Neural cell (in vitro differentiated cells): ENCODE measurements at regions not wholly inside any gene's neighbourhood (a gene's known extent, or its start where the extent isn't known, plus 50 kb on each side); places are given as distances from the start of the nearest gene placed in this dataset.

Source experiments
- H2AFZ ChIP-seq: fragments of 200-600, 300-800 bp; sonication (generic), shearing (Covaris generic); 2 replicates; pipeline ENCODE4 v1.6.0; 2014; ENCODE audit warnings: low read depth, mild to moderate bottlenecking, antibody characterized with exemption, low read length, moderate library complexity
- H3F3A ChIP-seq: fragments of 200-600 bp; shearing (Covaris generic); 2 replicates; pipeline ENCODE4 v1.6.1; 2016; ENCODE audit warnings: mild to moderate bottlenecking, moderate library complexity, mixed read lengths, antibody characterized with exemption, low read length; ENCODE audit not compliant: insufficient read depth, poor library complexity, severe bottlenecking
- H3K27ac ChIP-seq: fragments of 200-600, 300-800 bp; sonication (generic), shearing (Covaris generic); 2 replicates; pipeline ENCODE4 v1.5.1; 2014; ENCODE audit warnings: mild to moderate bottlenecking, low read length, moderate library complexity
- H3K27me3 ChIP-seq: fragments of 300-800, 200-600 bp; sonication (generic), shearing (Covaris generic); 2 replicates; pipeline ENCODE4 v1.6.0; 2014; ENCODE audit warnings: mild to moderate bottlenecking, low read depth, low read length, moderate library complexity; ENCODE audit not compliant: insufficient read depth
- H3K36me3 ChIP-seq: fragments of 300-800, 200-600 bp; sonication (generic), shearing (Covaris generic); 2 replicates; pipeline ENCODE4 v1.5.1; 2014; ENCODE audit warnings: mild to moderate bottlenecking, antibody characterized with exemption, low read length, moderate library complexity; ENCODE audit not compliant: insufficient read depth
- H3K4me2 ChIP-seq: fragments of 300-800, 200-600 bp; sonication (generic), shearing (Covaris generic); 2 replicates; pipeline ENCODE4 v1.6.0; 2014; ENCODE audit warnings: mild to moderate bottlenecking, low read length
- H3K4me3 ChIP-seq: fragments of 300-800, 200-600 bp; sonication (generic), shearing (Covaris generic); 2 replicates; pipeline ENCODE4 v1.5.1; 2014; ENCODE audit warnings: mild to moderate bottlenecking, low read length, moderate library complexity
- H3K79me2 ChIP-seq: fragments of 200-600 bp; shearing (Covaris generic); replicated peaks from 2 replicates; pipeline ENCODE4 v1.6.0; 2014; ENCODE audit warnings: mild to moderate bottlenecking, low read length, moderate library complexity; ENCODE audit not compliant: insufficient read depth
- H3K9ac ChIP-seq: fragments of 300-800, 200-600 bp; sonication (generic), shearing (Covaris generic); 2 replicates; pipeline ENCODE4 v1.6.1; 2016; ENCODE audit warnings: mild to moderate bottlenecking, low read length, mixed read lengths
- H3K9me2 ChIP-seq: fragments of 200-600 bp; shearing (Covaris generic); 2 replicates; pipeline ENCODE4 v1.6.1; 2016; ENCODE audit warnings: mild to moderate bottlenecking, low read length, mixed read lengths; ENCODE audit not compliant: insufficient read depth
- H3K9me3 ChIP-seq: fragments of 200-600, 300-800 bp; sonication (generic), shearing (Covaris generic); 2 replicates; pipeline ENCODE4 v1.6.1; 2016; ENCODE audit warnings: mild to moderate bottlenecking, mixed run types, low read length, moderate library complexity, mixed read lengths
- H4K20me1 ChIP-seq: fragments of 200-600 bp; shearing (Covaris generic); 2 replicates; pipeline ENCODE4 v1.6.1; 2016; ENCODE audit warnings: mild to moderate bottlenecking, mixed run types; ENCODE audit not compliant: insufficient read depth
- CTCF ChIP-seq: fragments of 450-650 bp; IDR thresholded peaks from 2 replicates; pipeline ENCODE4 v1.5.1; 2014; ENCODE audit warnings: antibody characterized with exemption, mild to moderate bottlenecking, moderate library complexity; ENCODE audit not compliant: poor library complexity, severe bottlenecking
- EP300 ChIP-seq: fragments of 450-650 bp; conservative IDR thresholded peaks from 2 replicates; pipeline ENCODE4 v1.6.1; 2014; ENCODE audit warnings: antibody characterized with exemption, mild to moderate bottlenecking, moderate library complexity; ENCODE audit not compliant: poor library complexity, severe bottlenecking
- EZH2 ChIP-seq: fragments of 200-600, 300-800 bp; shearing (Covaris generic), sonication (generic); IDR thresholded peaks from 2 replicates; pipeline ENCODE4 v1.6.1; 2014; ENCODE audit warnings: antibody characterized with exemption, low read length, borderline replicate concordance, mild to moderate bottlenecking; ENCODE audit not compliant: insufficient read depth, poor library complexity, severe bottlenecking
- MXI1 ChIP-seq: fragments of 450-650 bp; conservative IDR thresholded peaks from 2 replicates; pipeline ENCODE4 v1.6.1; 2014; ENCODE audit warnings: antibody characterized with exemption, mild to moderate bottlenecking; ENCODE audit not compliant: poor library complexity, severe bottlenecking
- POLR2AphosphoS5 ChIP-seq: IDR thresholded peaks from 2 replicates; pipeline ENCODE4 v1.6.1; 2012
- RAD21 ChIP-seq: fragments of 450-650 bp; conservative IDR thresholded peaks from 2 replicates; pipeline ENCODE4 v1.6.1; 2014; ENCODE audit warnings: antibody characterized with exemption, mild to moderate bottlenecking, moderate library complexity
- REST ChIP-seq: IDR thresholded peaks from 2 replicates; pipeline ENCODE4 v1.6.1; 2012; ENCODE audit warnings: borderline replicate concordance
- SMC3 ChIP-seq: fragments of 450-650 bp; conservative IDR thresholded peaks from 2 replicates; pipeline ENCODE4 v1.6.1; 2014; ENCODE audit warnings: antibody characterized with exemption, mild to moderate bottlenecking, moderate library complexity; ENCODE audit not compliant: poor library complexity
- TAF1 ChIP-seq: IDR thresholded peaks from 2 replicates; pipeline ENCODE4 v1.6.1; 2012; ENCODE audit warnings: low read depth

- no peaks in the 10 kb centered on the region for H4K20me1 ChIP-seq
- H3K9me2 ChIP-seq: no peaks in the 10 kb centered on the region
- no peak overlapping the region for H3K4me3 ChIP-seq
- no peak overlapping the region for H3K27ac ChIP-seq
- no peak overlapping the region for H3K4me2 ChIP-seq
- no peak overlapping the region for H2AFZ ChIP-seq
- no peaks in the 10 kb centered on the region for H3K79me2 ChIP-seq
- TF ChIP-seq EZH2 (no peak), MXI1 (no peak), POLR2AphosphoS5 (no peak), CTCF (no peak), EP300 (no peak), RAD21 (no peak), REST (no peak), TAF1 (no peak), SMC3 (no peak)
- H3K36me3 ChIP-seq: no peaks in the 10 kb centered on the region
- H3K9me3 ChIP-seq: no peaks in the 10 kb centered on the region
- no peaks in the 10 kb centered on the region for H3F3A ChIP-seq
- H3K9ac ChIP-seq: no peak overlapping the region
- no peaks in the 10 kb centered on the region for H3K27me3 ChIP-seq
Observed at GRCh38 chr13:44196196-44196751, 177.3 kb upstream of the SERP2 start.

GRCh38 chr13:44197791-44198770, 175.5 kb upstream of the SERP2 start:
- Histone ChIP-seq H3F3A (no peaks in the 10 kb centered on the region), H3K9ac (no peak overlapping the region), H3K9me3 (no peaks in the 10 kb centered on the region), H4K20me1 (no peaks in the 10 kb centered on the region), H2AFZ (no peak overlapping the region), H3K36me3 (no peaks in the 10 kb centered on the region), H3K27ac (no peak overlapping the region), H3K27me3 (no peaks in the 10 kb centered on the region), H3K79me2 (no peaks in the 10 kb centered on the region), H3K4me2 (no peak overlapping the region), H3K9me2 (no peaks in the 10 kb centered on the region), H3K4me3 (no peak overlapping the region)
- no peak for TF ChIP-seq RAD21
- no peak for TF ChIP-seq MXI1
- TF ChIP-seq SMC3: no peak
